GM18519 (cell line): ENCODE measurements at regions not wholly inside any gene's neighbourhood (a gene's known extent, or its start where the extent isn't known, plus 50 kb on each side); places are given as distances from the start of the nearest gene placed in this dataset.

ENCODE experiments used
- ATAC-seq: cut with Tn5 transposase; IDR thresholded peaks from one replicate; pipeline ENCODE4 v1.9.1; 2021; ENCODE audit warnings: mild to moderate bottlenecking, moderate library complexity; ENCODE audit not compliant: unreplicated experiment, low FRiP score

DNA sequence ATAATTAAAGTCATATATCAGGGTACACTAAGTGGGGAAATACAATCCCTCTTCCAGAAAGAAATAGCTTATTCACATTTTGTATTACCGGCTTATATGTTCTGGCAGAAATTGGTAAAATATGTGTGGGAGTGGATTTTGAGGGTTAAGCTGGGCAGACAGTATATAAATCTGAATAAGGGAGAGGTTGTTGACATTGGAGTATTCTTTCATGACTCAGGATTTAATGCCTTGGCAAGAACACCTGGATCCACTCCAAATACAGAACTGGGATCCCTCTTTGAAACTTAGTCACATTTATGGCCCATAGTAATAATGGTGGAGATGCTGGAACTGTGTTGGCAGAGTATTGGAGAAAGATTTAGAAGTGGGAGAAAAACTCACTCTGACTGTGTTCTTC lies 54.3 kb upstream of the TET2 start:
- ATAC-seq, result no peak

GRCh38 chr4:105092768-105093167 lies 53.9 kb upstream of the TET2 start:
- ATAC-seq, result no peak

GRCh38 chr4:105093975-105094374 lies 52.7 kb upstream of the TET2 start:
- no peak for ATAC-seq
